NCI-H1092 treated with DMSO at 0.1 percent for 48 hours (cell line): ENCODE measurements at regions not wholly inside any gene's neighbourhood (a gene's known extent, or its start where the extent isn't known, plus 50 kb on each side); places are given as distances from the start of the nearest gene placed in this dataset.

Experiments
- DNase-seq: peaks from one replicate; lab custom pipeline; 2025; lab: John Stamatoyannopoulos, UW

GRCh38 chr6:168384045-168385036 is 56.6 kb upstream of the SMOC2 start:
- DNase-seq = no peak

GRCh38 chr6:168385037-168385759 is 55.8 kb upstream of the SMOC2 start:
- peak; percentile 94 for DNase-seq

GRCh38 chr6:168385858-168386735 is 54.9 kb upstream of the SMOC2 start:
- peak; percentile 80 for DNase-seq

GRCh38 chr6:168386973-168387372 is 54.0 kb upstream of the SMOC2 start:
- no peak for DNase-seq

- DNase-seq = no peak
These were observed 53.6 kb upstream of the SMOC2 start for GRCh38 chr6:168387426-168387825.

GRCh38 chr6:168387911-168388310 is 53.1 kb upstream of the SMOC2 start:
- DNase-seq = no peak

- DNase-seq = peak; percentile 93
These were observed 52.0 kb upstream of the SMOC2 start for GRCh38 chr6:168388641-168389633.

- DNase-seq = peak; percentile 62
These were observed 50.1 kb upstream of the SMOC2 start for GRCh38 chr6:168390749-168391420.
